Loucy (cell line): ENCODE measurements at regions not wholly inside any gene's neighbourhood (a gene's known extent, or its start where the extent isn't known, plus 50 kb on each side); places are given as distances from the start of the nearest gene placed in this dataset.

Experiments
- H2AFZ ChIP-seq: fragments of 200-600 bp; sonication (generic); 2 replicates; pipeline ENCODE4 v1.6.0; 2016; ENCODE audit warnings: antibody characterized with exemption, mild to moderate bottlenecking, low read length, moderate library complexity
- H3F3A ChIP-seq: fragments of 200-600 bp; 2 replicates; pipeline ENCODE4 v1.6.0; 2016; ENCODE audit warnings: antibody characterized with exemption, low read depth, mild to moderate bottlenecking
- H3K27me3 ChIP-seq: fragments of 200-600 bp; sonication (generic); 2 replicates; pipeline ENCODE4 v1.6.1; 2014; ENCODE audit warnings: low read length, mild to moderate bottlenecking; ENCODE audit not compliant: insufficient read depth, poor library complexity, severe bottlenecking
- H3K36me3 ChIP-seq: fragments of 200-600 bp; sonication (generic); 2 replicates; pipeline ENCODE4 v1.6.1; 2016; ENCODE audit warnings: low read length; ENCODE audit not compliant: insufficient read depth
- H3K4me1 ChIP-seq: fragments of 200-600 bp; sonication (generic); 2 replicates; pipeline ENCODE4 v1.5.1; 2014; ENCODE audit warnings: low read length, mild to moderate bottlenecking; ENCODE audit not compliant: insufficient read depth, poor library complexity, severe bottlenecking
- H3K4me2 ChIP-seq: fragments of 200-600 bp; sonication (generic); 2 replicates; pipeline ENCODE4 v1.6.0; 2014; ENCODE audit warnings: antibody characterized with exemption, low read length, low read depth, mild to moderate bottlenecking; ENCODE audit not compliant: poor library complexity, severe bottlenecking
- H3K4me3 ChIP-seq: fragments of 200-600 bp; sonication (generic); 2 replicates; pipeline ENCODE4 v1.5.1; 2014; ENCODE audit warnings: low read length, mild to moderate bottlenecking, mixed read lengths; ENCODE audit not compliant: poor library complexity, severe bottlenecking
- H3K79me2 ChIP-seq: fragments of 200-600 bp; sonication (generic); 2 replicates; pipeline ENCODE4 v1.6.1; 2014; ENCODE audit warnings: low read length; ENCODE audit not compliant: insufficient read depth
- H3K9ac ChIP-seq: fragments of 200-600 bp; sonication (generic); 2 replicates; pipeline ENCODE4 v1.6.0; 2014; ENCODE audit warnings: mild to moderate bottlenecking, low read depth, low read length, moderate library complexity; ENCODE audit not compliant: poor library complexity, severe bottlenecking
- H3K9me2 ChIP-seq: fragments of 200-600 bp; sonication (generic); replicated peaks from 2 replicates; pipeline ENCODE4 v1.6.1; 2016; ENCODE audit warnings: low read depth, low read length, mixed read lengths
- H3K9me3 ChIP-seq: fragments of 200-600 bp; sonication (generic); 2 replicates; pipeline ENCODE4 v1.6.1; 2014; ENCODE audit warnings: mild to moderate bottlenecking, antibody characterized with exemption, low read length, low read depth; ENCODE audit not compliant: insufficient read depth
- H4K20me1 ChIP-seq: fragments of 200-600 bp; sonication (generic); 2 replicates; pipeline ENCODE4 v1.6.0; 2014; ENCODE audit warnings: antibody characterized with exemption, low read length, mild to moderate bottlenecking; ENCODE audit not compliant: insufficient read depth, poor library complexity, severe bottlenecking
- CTCF ChIP-seq: fragments of 200-600 bp; sonication (generic); conservative IDR thresholded peaks from 2 replicates; pipeline ENCODE4 v1.5.1; 2014; ENCODE audit warnings: mild to moderate bottlenecking, antibody characterized with exemption, low read length
- EZH2phosphoT487 ChIP-seq: fragments of 200-600 bp; IDR thresholded peaks from 2 replicates; pipeline ENCODE4 v1.6.1; 2018; ENCODE audit warnings: antibody characterized with exemption, mild to moderate bottlenecking, moderate library complexity, borderline replicate concordance

GRCh38 chr10:61329854-61330253 lies 123.3 kb downstream of the TMEM26 start:
- Histone ChIP-seq H3F3A (no peaks in the 10 kb centered on the region), H3K4me3 (no peak overlapping the region), H3K79me2 (no peaks in the 10 kb centered on the region), H3K4me2 (no peak overlapping the region), H3K9me2 (no peaks in the 10 kb centered on the region), H2AFZ (no peak overlapping the region), H3K4me1 (peaks cover 3% of the 10 kb centered on the region), H3K9ac (no peak overlapping the region), H3K36me3 (no peaks in the 10 kb centered on the region), H4K20me1 (no peaks in the 10 kb centered on the region), H3K9me3 (peaks cover 10% of the 10 kb centered on the region; the same call in 1 of the 2 replicates), H3K27me3 (no peaks in the 10 kb centered on the region)
- TF ChIP-seq CTCF, result no peak

GRCh38 chr10:61325223-61325960 lies 127.8 kb downstream of the TMEM26 start:
- H3K9ac ChIP-seq, result no peak overlapping the region
- no peaks in the 10 kb centered on the region for H4K20me1 ChIP-seq
- no peaks in the 10 kb centered on the region for H3K36me3 ChIP-seq
- H3K4me3 ChIP-seq, result no peak overlapping the region
- no peaks in the 10 kb centered on the region for H3F3A ChIP-seq
- H3K9me2 ChIP-seq, result no peaks in the 10 kb centered on the region
- peaks cover 10% of the 10 kb centered on the region; the same call in 1 of the 2 replicates for H3K9me3 ChIP-seq
- TF ChIP-seq EZH2phosphoT487 (no peak), CTCF (no peak)
- no peaks in the 10 kb centered on the region for H3K27me3 ChIP-seq
- H3K79me2 ChIP-seq, result no peaks in the 10 kb centered on the region
- H2AFZ ChIP-seq, result no peak overlapping the region
- H3K4me1 ChIP-seq, result peaks cover 3% of the 10 kb centered on the region
- H3K4me2 ChIP-seq, result no peak overlapping the region

- H3K79me2 ChIP-seq, result no peaks in the 10 kb centered on the region
- H2AFZ ChIP-seq, result no peak overlapping the region
- H3K27me3 ChIP-seq, result no peaks in the 10 kb centered on the region
- no peak overlapping the region for H3K9ac ChIP-seq
- H3K4me2 ChIP-seq, result no peak overlapping the region
- H3K9me2 ChIP-seq, result no peaks in the 10 kb centered on the region
- TF ChIP-seq CTCF, result no peak
- TF ChIP-seq EZH2phosphoT487, result no peak
- H3K4me1 ChIP-seq, result peaks cover 3% of the 10 kb centered on the region
- no peaks in the 10 kb centered on the region for H3K9me3 ChIP-seq
- no peaks in the 10 kb centered on the region for H3F3A ChIP-seq
- H4K20me1 ChIP-seq, result no peaks in the 10 kb centered on the region
- H3K36me3 ChIP-seq, result no peaks in the 10 kb centered on the region
- no peak overlapping the region for H3K4me3 ChIP-seq
Observed at GRCh38 chr10:61323726-61324125, 129.5 kb downstream of the TMEM26 start.
